SK-N-SH treated with all-trans-retinoic acid at 6 μM for 48 hours (cell line): ENCODE measurements at regions not wholly inside any gene's neighbourhood (a gene's known extent, or its start where the extent isn't known, plus 50 kb on each side); places are given as distances from the start of the nearest gene placed in this dataset.

Experiments
- ARNTL ChIP-seq: fragments of 450-650 bp; formaldehyde crosslinking; IDR thresholded peaks from 2 replicates; pipeline ENCODE4 v1.5.0; 2020; ENCODE audit warnings: low read depth, mild to moderate bottlenecking, moderate library complexity, borderline replicate concordance
- CREB5 ChIP-seq: fragments of 250-450 bp; sonication (Bioruptor Pico); IDR thresholded peaks from 2 replicates; pipeline ENCODE4 v1.5.1; 2020; ENCODE audit warnings: low read depth, mild to moderate bottlenecking, moderate library complexity
- GLIS3 ChIP-seq: fragments of 250-450 bp; sonication (Bioruptor Pico); IDR thresholded peaks from 2 replicates; pipeline ENCODE4 v1.5.0; 2020; ENCODE audit warnings: mild to moderate bottlenecking, moderate library complexity
- ISL1 ChIP-seq: fragments of 250-450 bp; sonication (Bioruptor Pico); IDR thresholded peaks from 2 replicates; pipeline ENCODE4 v2.1.2; 2022; ENCODE audit warnings: mild to moderate bottlenecking, moderate library complexity
- OSR1 ChIP-seq: fragments of 250-450 bp; sonication (Bioruptor Pico); IDR thresholded peaks from 2 replicates; pipeline ENCODE4 v1.8.0; 2022; ENCODE audit warnings: moderate library complexity, mild to moderate bottlenecking, inconsistent platforms
- PATZ1 ChIP-seq: fragments of 250-450 bp; sonication (Bioruptor Pico); IDR thresholded peaks from 2 replicates; pipeline ENCODE4 v1.8.0; 2020; ENCODE audit warnings: mild to moderate bottlenecking, moderate library complexity, borderline replicate concordance
- TCF4 ChIP-seq: fragments of 250-450 bp; sonication (Bioruptor Pico); IDR thresholded peaks from 2 replicates; pipeline ENCODE4 v1.8.0; 2021; ENCODE audit warnings: mild to moderate bottlenecking, moderate library complexity, borderline replicate concordance
- ZC3H10 ChIP-seq: fragments of 250-450 bp; sonication (Bioruptor Pico); IDR thresholded peaks from 2 replicates; pipeline ENCODE4 v1.5.1; 2021; ENCODE audit warnings: mild to moderate bottlenecking, moderate library complexity
- ZFP3 ChIP-seq: fragments of 250-450 bp; sonication (Bioruptor Pico); IDR thresholded peaks from 2 replicates; pipeline ENCODE4 v1.5.0; 2020; ENCODE audit warnings: mild to moderate bottlenecking, moderate library complexity
- ZFP30 ChIP-seq: fragments of 450-650 bp; formaldehyde crosslinking; IDR thresholded peaks from 2 replicates; pipeline ENCODE4 v1.5.0; 2022; ENCODE audit warnings: mild to moderate bottlenecking, moderate library complexity
- ZNF70 ChIP-seq: fragments of 450-650 bp; formaldehyde crosslinking; IDR thresholded peaks from 2 replicates; pipeline ENCODE4 v1.5.0; 2020; ENCODE audit warnings: mild to moderate bottlenecking, moderate library complexity
- TF ChIP-seq, protein P1 (sequence below): fragments of 250-450 bp; sonication (Bioruptor Pico); IDR thresholded peaks from 2 replicates; pipeline ENCODE4 v1.8.0; 2021; ENCODE audit warnings: low read depth, mild to moderate bottlenecking, moderate library complexity, borderline replicate concordance

- TF ChIP-seq PATZ1 (CRISPR knock-in tag) (no peak), ZC3H10 (no peak), ISL1 (CRISPR knock-in tag) (no peak), TCF4 (CRISPR knock-in tag) (no peak), ARNTL (CRISPR knock-in tag) (no peak), CREB5 (CRISPR knock-in tag) (no peak), ZFP30 (CRISPR knock-in tag) (no peak), ZNF70 (CRISPR knock-in tag) (no peak), OSR1 (no peak), GLIS3 (CRISPR knock-in tag) (no peak), ZFP3 (CRISPR knock-in tag) (no peak)
- TF ChIP-seq, protein P1, sequence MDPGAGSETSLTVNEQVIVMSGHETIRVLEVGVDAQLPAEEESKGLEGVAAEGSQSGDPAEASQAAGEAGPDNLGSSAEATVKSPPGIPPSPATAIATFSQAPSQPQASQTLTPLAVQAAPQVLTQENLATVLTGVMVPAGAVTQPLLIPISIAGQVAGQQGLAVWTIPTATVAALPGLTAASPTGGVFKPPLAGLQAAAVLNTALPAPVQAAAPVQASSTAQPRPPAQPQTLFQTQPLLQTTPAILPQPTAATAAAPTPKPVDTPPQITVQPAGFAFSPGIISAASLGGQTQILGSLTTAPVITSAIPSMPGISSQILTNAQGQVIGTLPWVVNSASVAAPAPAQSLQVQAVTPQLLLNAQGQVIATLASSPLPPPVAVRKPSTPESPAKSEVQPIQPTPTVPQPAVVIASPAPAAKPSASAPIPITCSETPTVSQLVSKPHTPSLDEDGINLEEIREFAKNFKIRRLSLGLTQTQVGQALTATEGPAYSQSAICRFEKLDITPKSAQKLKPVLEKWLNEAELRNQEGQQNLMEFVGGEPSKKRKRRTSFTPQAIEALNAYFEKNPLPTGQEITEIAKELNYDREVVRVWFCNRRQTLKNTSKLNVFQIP: no peak
These were observed 250.8 kb upstream of the EDIL3 start for GRCh38 chr5:84635235-84636055.
